CD4-positive, CD25-positive, alpha-beta regulatory T cell (primary cell): ENCODE measurements at regions not wholly inside any gene's neighbourhood (a gene's known extent, or its start where the extent isn't known, plus 50 kb on each side); places are given as distances from the start of the nearest gene placed in this dataset.

Experiments
- ATAC-seq, 2 donors: fragments of 150-1000 bp; cut with Tn5 transposase; one replicate each; pipeline ENCODE4 v1.10.0; 2021; ENCODE audit warnings: low read depth in 2 of 2, moderate number of reproducible peaks in 2 of 2, moderate library complexity in 1 of 2
- DNase-seq, 3 donors: peaks; one replicate each; pipeline versions ENCODE4 v3.0.0 to v3.0.0-alpha.2; 2012 to 2022; ENCODE audit warnings: mixed read lengths in 1 of 3
- H3K27ac ChIP-seq: one replicate; pipeline ENCODE4 v1.7.0; 2013; ENCODE audit warnings: mild to moderate bottlenecking, low read length; ENCODE audit not compliant: insufficient read depth, poor library complexity, severe bottlenecking
- H3K27me3 ChIP-seq: one replicate; pipeline ENCODE4 v1.7.0; 2013; ENCODE audit warnings: low read length; ENCODE audit not compliant: control insufficient read depth, insufficient read depth
- H3K36me3 ChIP-seq: one replicate; pipeline ENCODE4 v1.7.0; 2013; ENCODE audit warnings: mild to moderate bottlenecking, low read length, moderate library complexity; ENCODE audit not compliant: control insufficient read depth, insufficient read depth
- H3K4me1 ChIP-seq: 2 replicates; pipeline ENCODE4 v1.7.0; 2013; ENCODE audit warnings: mild to moderate bottlenecking, low read length; ENCODE audit not compliant: insufficient read depth, control insufficient read depth, poor library complexity, severe bottlenecking
- H3K4me3 ChIP-seq: one replicate; pipeline ENCODE4 v1.7.0; 2013; ENCODE audit warnings: low read depth, mild to moderate bottlenecking, low read length, moderate library complexity
- H3K9me3 ChIP-seq, 2 experiments: 1 replicate in 1 of 2; 2 replicates in 1 of 2; pipeline ENCODE4 v1.7.0; 2013; ENCODE audit warnings: low read length in 2 of 2, mild to moderate bottlenecking in 1 of 2, moderate library complexity in 1 of 2; ENCODE audit not compliant: control insufficient read depth in 2 of 2
- H3K27ac Mint-ChIP-seq, 3 donors: one replicate each; pipeline ENCODE4 v1.8.0; 2020 to 2022; ENCODE audit warnings: mild to moderate bottlenecking in 3 of 3, mixed read lengths in 3 of 3, moderate library complexity in 2 of 3
- H3K27me3 Mint-ChIP-seq: one replicate; pipeline ENCODE4 v1.8.0; 2022; ENCODE audit warnings: mild to moderate bottlenecking, mixed read lengths
- H3K36me3 Mint-ChIP-seq: one replicate; pipeline ENCODE4 v1.8.0; 2020; ENCODE audit warnings: mixed read lengths
- H3K4me1 Mint-ChIP-seq, 4 donors: one replicate each; pipeline ENCODE4 v1.8.0; 2020 to 2022; ENCODE audit warnings: mixed read lengths in 4 of 4, mild to moderate bottlenecking in 1 of 4
- H3K4me3 Mint-ChIP-seq, 4 donors: one replicate each; pipeline ENCODE4 v1.8.0; 2020 to 2022; ENCODE audit warnings: mild to moderate bottlenecking in 4 of 4, mixed read lengths in 4 of 4, moderate library complexity in 3 of 4
- H3K9me3 Mint-ChIP-seq, 7 donors: one replicate each; pipeline ENCODE4 v1.8.0; 2020 to 2022; ENCODE audit warnings: mixed read lengths in 7 of 7, mild to moderate bottlenecking in 3 of 7, moderate library complexity in 2 of 7

GRCh38 chr18:60962625-60963024, 370.6 kb upstream of the CDH20 start:
- H3K36me3 Mint-ChIP-seq: no peaks in the 10 kb centered on the region
- no peaks in the 10 kb centered on the region for H3K27me3 Mint-ChIP-seq
- ATAC-seq: no peak

DNA sequence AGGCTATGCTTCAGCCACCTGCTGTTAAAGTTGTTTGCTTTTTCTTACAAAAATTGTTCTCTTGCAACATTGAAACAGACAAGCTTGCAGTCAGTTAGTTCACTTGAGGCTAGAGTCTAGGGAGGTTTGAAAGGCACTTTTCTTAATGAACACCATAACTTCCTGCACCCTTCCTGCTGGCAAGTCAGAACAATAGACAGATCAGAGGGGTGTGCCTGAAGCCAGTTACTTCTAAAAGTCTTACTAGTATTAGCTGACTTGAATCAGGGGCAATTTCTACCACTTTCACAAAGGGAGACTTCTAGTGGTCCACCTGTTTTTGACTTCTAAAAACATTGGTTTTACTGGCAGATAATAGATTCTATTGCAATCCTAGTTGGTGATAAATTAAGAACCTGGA, 367.4 kb upstream of the CDH20 start:
- ATAC-seq (no peak), DNase-seq (no peak)
- no peak overlapping the region for H3K27ac Mint-ChIP-seq
- peaks cover 0 to 21% (median 4%) of the 10 kb centered on the region in 7 donors for H3K9me3 Mint-ChIP-seq
- no peaks in the 10 kb centered on the region for H3K36me3 Mint-ChIP-seq
- Histone ChIP-seq H3K27me3 (no peaks in the 10 kb centered on the region), H3K36me3 (no peaks in the 10 kb centered on the region), H3K4me3 (no peak overlapping the region), H3K9me3 (no peaks in the 10 kb centered on the region), H3K27ac (no peak overlapping the region), H3K4me1 (no peaks in the 10 kb centered on the region)
- no peak overlapping the region for H3K4me3 Mint-ChIP-seq
- no peaks in the 10 kb centered on the region for H3K27me3 Mint-ChIP-seq
- H3K4me1 Mint-ChIP-seq: no peaks in the 10 kb centered on the region

More at GRCh38 chr18:60962625-60963024, 370.6 kb upstream of the CDH20 start:
- Mint-ChIP-seq H3K27ac (no peak overlapping the region), H3K4me3 (no peak overlapping the region), H3K9me3 (peaks cover 0 to 9% (median 5%) of the 10 kb centered on the region in 7 donors), H3K4me1 (no peaks in the 10 kb centered on the region)
- Histone ChIP-seq H3K4me1 (no peaks in the 10 kb centered on the region), H3K27me3 (no peaks in the 10 kb centered on the region), H3K36me3 (no peaks in the 10 kb centered on the region), H3K4me3 (no peak overlapping the region), H3K9me3 (no peaks in the 10 kb centered on the region), H3K27ac (no peak overlapping the region)
- no peak for DNase-seq

DNA sequence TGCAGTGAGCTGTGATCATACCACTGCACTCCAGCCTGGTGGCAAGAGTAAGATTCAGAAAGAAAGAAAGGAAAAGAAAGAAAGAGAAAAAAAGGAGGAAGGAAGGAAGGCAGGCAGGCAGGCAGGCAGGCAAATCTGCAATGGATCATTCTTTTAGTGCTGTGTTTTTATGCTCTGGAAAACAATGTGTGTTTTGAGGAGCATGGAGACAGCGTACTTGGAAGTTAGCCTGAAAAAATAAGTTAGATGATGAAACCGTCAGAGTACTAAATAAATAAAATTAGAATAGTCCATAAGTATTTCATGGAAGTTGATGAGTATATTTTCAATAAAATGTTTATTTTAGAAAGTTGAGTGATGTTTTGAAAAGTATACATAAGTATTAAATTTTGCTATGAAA, 366.4 kb upstream of the CDH20 start:
- no peaks in the 10 kb centered on the region for H3K27me3 Mint-ChIP-seq
- H3K36me3 Mint-ChIP-seq: no peaks in the 10 kb centered on the region
- ATAC-seq: no peak
- no peaks in the 10 kb centered on the region for H3K36me3 ChIP-seq
- no peak for DNase-seq
- H3K27ac Mint-ChIP-seq: no peak overlapping the region
- H3K27ac ChIP-seq: no peak overlapping the region
- no peak overlapping the region for H3K4me3 Mint-ChIP-seq
- H3K4me3 ChIP-seq: no peak overlapping the region
- no peaks in the 10 kb centered on the region for H3K9me3 ChIP-seq
- no peaks in the 10 kb centered on the region for H3K27me3 ChIP-seq
- H3K9me3 Mint-ChIP-seq: peaks cover 0 to 21% (median 4%) of the 10 kb centered on the region in 7 donors
- H3K4me1 Mint-ChIP-seq: no peaks in the 10 kb centered on the region
- no peaks in the 10 kb centered on the region for H3K4me1 ChIP-seq

DNA sequence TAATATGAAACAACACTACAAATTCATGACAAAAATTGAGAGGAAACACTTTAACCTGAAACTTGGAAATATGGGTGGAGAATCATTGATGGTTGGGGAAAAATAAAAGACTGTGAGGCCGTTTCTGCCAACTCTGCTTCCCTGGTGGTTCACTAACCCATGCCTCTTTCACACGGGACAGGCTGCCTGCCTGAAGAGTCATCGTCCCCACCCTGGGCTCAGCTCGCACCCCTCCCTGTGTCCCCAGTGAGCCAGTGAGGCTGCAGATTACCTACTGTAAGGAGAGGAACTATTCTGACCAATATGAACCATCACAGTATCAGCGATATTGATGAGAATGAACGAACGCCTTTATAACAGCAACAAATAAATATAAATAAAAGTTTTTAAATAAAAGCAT, 357.8 kb upstream of the CDH20 start:
- Mint-ChIP-seq H3K4me1 (no peaks in the 10 kb centered on the region), H3K36me3 (no peaks in the 10 kb centered on the region), H3K4me3 (no peak overlapping the region), H3K27ac (no peak overlapping the region), H3K9me3 (peaks cover 0 to 3% (median 0%) of the 10 kb centered on the region in 7 donors), H3K27me3 (no peaks in the 10 kb centered on the region)
- ATAC-seq: no peak
- no peaks in the 10 kb centered on the region for H3K27me3 ChIP-seq
- H3K4me1 ChIP-seq: no peaks in the 10 kb centered on the region
- H3K9me3 ChIP-seq: no peaks in the 10 kb centered on the region
- no peaks in the 10 kb centered on the region for H3K36me3 ChIP-seq
- H3K27ac ChIP-seq: no peak overlapping the region
- no peak for DNase-seq
- no peak overlapping the region for H3K4me3 ChIP-seq

DNA sequence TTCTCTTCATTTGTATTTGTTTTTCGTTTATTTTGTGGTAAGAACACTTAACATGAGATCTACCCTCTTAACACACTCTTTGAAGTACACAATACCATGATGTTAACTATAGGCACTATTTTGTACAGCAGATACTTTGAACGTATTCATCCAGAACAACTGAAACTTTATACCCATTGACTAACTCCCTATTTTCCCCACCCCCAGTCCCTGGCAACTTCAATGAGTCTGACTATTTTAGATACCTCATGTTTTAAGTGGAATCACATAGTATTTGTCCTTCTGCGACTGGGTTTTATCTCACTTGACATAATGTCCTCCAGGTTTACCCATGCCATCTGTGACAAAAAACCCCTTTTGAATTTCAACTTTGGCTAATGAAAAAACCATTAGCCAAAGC, 356.3 kb upstream of the CDH20 start:
- DNase-seq (no peak), ATAC-seq (no peak)
- no peaks in the 10 kb centered on the region for H3K9me3 ChIP-seq
- H3K4me1 ChIP-seq: no peaks in the 10 kb centered on the region
- no peaks in the 10 kb centered on the region for H3K36me3 ChIP-seq
- Mint-ChIP-seq H3K36me3 (no peaks in the 10 kb centered on the region), H3K9me3 (peaks cover 0 to 1% (median 0%) of the 10 kb centered on the region in 7 donors), H3K4me1 (no peaks in the 10 kb centered on the region), H3K27ac (no peak overlapping the region), H3K4me3 (no peak overlapping the region), H3K27me3 (no peaks in the 10 kb centered on the region)
- H3K4me3 ChIP-seq: no peak overlapping the region
- no peaks in the 10 kb centered on the region for H3K27me3 ChIP-seq
- no peak overlapping the region for H3K27ac ChIP-seq

DNA sequence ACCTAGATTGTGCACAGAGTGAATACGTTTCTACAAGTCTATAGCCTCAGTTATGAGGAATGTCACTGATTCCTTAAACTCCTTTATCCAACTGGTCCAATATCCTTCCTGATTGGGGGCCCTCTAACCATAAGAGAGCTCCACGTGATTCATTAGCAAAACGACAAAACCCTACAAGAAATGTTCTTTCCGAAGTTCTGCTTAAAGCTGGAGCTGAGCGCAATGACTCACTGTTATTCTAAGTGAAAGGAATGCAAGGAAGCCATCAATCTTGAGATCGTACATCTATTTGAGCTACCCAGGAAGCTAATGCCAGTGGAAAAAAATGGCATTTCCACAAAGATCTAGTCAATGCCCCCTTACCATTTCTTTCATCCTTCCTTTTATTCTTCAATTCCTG, 354.9 kb upstream of the CDH20 start:
- ATAC-seq: no peak
- no peaks in the 10 kb centered on the region for H3K36me3 Mint-ChIP-seq

DNA sequence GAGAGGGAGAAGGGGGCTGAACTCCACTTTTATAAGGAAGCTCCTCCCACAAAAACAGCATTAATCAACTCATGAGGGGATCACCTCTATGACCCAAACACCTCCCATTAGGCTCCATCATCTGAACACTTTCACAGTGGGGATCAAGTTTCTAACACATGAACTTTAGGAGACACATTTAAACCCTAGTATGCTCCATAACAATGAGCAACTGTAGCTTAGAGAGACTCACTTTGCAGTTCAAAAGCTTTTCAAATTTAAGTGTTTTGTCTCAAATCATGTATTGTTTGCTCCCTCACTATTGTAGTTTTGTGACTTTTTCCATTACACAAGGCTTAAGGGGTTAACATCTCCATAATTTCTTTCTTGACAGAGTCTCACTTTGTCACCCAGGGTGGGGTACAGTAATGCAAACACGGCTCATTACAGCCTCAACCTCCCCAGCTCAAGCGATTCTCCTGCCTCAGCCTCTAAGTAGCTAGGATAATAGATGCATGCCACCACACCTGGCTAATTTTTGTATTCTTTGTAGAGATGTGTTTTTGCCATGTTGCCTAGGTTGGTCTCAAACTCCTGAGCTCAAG, 352.7 kb upstream of the CDH20 start:
- no peaks in the 10 kb centered on the region for H3K9me3 ChIP-seq
- Mint-ChIP-seq H3K27me3 (no peaks in the 10 kb centered on the region), H3K9me3 (peaks cover 0 to 6% (median 0%) of the 10 kb centered on the region in 7 donors), H3K36me3 (no peaks in the 10 kb centered on the region), H3K4me1 (no peaks in the 10 kb centered on the region), H3K4me3 (no peak overlapping the region), H3K27ac (no peak overlapping the region)
- no peak overlapping the region for H3K27ac ChIP-seq
- H3K36me3 ChIP-seq: no peaks in the 10 kb centered on the region
- H3K4me1 ChIP-seq: no peaks in the 10 kb centered on the region
- no peak overlapping the region for H3K4me3 ChIP-seq
- H3K27me3 ChIP-seq: no peaks in the 10 kb centered on the region
- DNase-seq (no peak), ATAC-seq (no peak)

More for the DNA sequence above, 354.9 kb upstream of the CDH20 start:
- Mint-ChIP-seq H3K4me1 (no peaks in the 10 kb centered on the region), H3K27ac (no peak overlapping the region), H3K27me3 (no peaks in the 10 kb centered on the region), H3K9me3 (peaks cover 0 to 3% (median 0%) of the 10 kb centered on the region in 7 donors), H3K4me3 (no peak overlapping the region)
- no peaks in the 10 kb centered on the region for H3K9me3 ChIP-seq
- no peaks in the 10 kb centered on the region for H3K4me1 ChIP-seq
- DNase-seq: no peak
- H3K27ac ChIP-seq: no peak overlapping the region
- no peaks in the 10 kb centered on the region for H3K27me3 ChIP-seq
- no peaks in the 10 kb centered on the region for H3K36me3 ChIP-seq
- no peak overlapping the region for H3K4me3 ChIP-seq

- Mint-ChIP-seq H3K9me3 (peaks cover 0 to 11% (median 0%) of the 10 kb centered on the region in 7 donors), H3K4me1 (no peaks in the 10 kb centered on the region), H3K4me3 (no peak overlapping the region), H3K27me3 (no peaks in the 10 kb centered on the region), H3K27ac (no peak overlapping the region), H3K36me3 (no peaks in the 10 kb centered on the region)
- H3K36me3 ChIP-seq: no peaks in the 10 kb centered on the region
- H3K27me3 ChIP-seq: no peaks in the 10 kb centered on the region
- H3K27ac ChIP-seq: no peak overlapping the region
- H3K4me1 ChIP-seq: no peaks in the 10 kb centered on the region
- no peaks in the 10 kb centered on the region for H3K9me3 ChIP-seq
- H3K4me3 ChIP-seq: no peak overlapping the region
- DNase-seq (no peak), ATAC-seq (no peak)
Measured at GRCh38 chr18:60981682-60982328, 351.4 kb upstream of the CDH20 start.
